Activated T-helper 1 cell treated with anti-CD3 and anti-CD28 coated beads, Interleukin-2, amount 50 U/mL, for 16 hours (primary cell): ENCODE measurements at regions not wholly inside any gene's neighbourhood (a gene's known extent, or its start where the extent isn't known, plus 50 kb on each side); places are given as distances from the start of the nearest gene placed in this dataset.
"Not testable (repeated sequence)": the region's sequence is repeated elsewhere in the genome, so short reads cannot be mapped to it uniquely, and the experiment has no call there.

ENCODE experiments used
- DNase-seq, 2 donors: peaks; one replicate each; pipeline ENCODE4 v3.0.0-alpha.2; 2020; ENCODE audit warnings: low read depth in 1 of 2, low spot score in 1 of 2

- no peak for DNase-seq
Measured at GRCh38 chr22:27238935-27239510, 562.5 kb downstream of the MN1 start.

DNA sequence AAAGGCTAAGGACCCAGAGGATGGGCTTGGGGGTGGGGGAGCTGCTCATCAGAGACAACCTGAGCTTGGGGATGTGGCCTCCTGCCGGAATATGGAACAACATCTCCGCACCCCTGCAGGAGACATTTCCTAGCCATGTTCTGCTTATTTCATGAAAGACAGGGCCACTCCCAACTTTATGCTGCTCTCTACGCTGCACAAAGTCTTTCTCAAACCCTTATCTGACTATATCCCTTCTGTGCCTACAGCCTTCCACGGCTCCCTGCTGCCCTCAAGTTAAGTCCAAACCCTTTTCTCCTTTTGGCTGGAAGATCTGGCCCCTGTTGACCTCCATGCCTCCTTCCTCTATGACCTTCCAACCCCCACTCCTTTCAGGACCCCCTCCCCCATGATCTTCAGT lies 562.0 kb downstream of the MN1 start:
- no peak for DNase-seq

- no peak for DNase-seq
Measured at GRCh38 chr22:27240298-27241075, 561.1 kb downstream of the MN1 start.

- DNase-seq, result no peak
Measured at GRCh38 chr22:27241430-27242321, 559.9 kb downstream of the MN1 start.

DNA sequence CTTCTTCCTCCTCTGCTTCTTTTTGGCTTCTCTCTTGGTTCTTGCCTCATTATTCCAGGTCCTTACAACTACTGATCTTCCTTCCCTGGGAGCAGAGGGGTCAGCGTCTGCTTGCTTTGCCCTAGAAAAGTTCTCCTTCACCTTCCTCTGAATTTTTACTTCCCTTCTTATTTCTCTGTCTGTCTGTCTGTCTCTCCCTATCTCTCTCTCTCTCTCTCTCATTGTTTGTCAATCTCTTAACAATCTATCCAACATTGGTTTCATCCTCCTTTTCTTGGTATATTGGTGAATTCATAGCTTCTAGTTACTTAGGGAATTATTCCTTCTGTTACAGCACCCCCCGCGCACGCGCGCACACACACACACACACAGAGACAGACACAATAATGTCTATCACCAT lies 559.1 kb downstream of the MN1 start:
- no peak for DNase-seq

- DNase-seq, result no peak
Measured at GRCh38 chr22:27242917-27243589, 558.5 kb downstream of the MN1 start.

DNA sequence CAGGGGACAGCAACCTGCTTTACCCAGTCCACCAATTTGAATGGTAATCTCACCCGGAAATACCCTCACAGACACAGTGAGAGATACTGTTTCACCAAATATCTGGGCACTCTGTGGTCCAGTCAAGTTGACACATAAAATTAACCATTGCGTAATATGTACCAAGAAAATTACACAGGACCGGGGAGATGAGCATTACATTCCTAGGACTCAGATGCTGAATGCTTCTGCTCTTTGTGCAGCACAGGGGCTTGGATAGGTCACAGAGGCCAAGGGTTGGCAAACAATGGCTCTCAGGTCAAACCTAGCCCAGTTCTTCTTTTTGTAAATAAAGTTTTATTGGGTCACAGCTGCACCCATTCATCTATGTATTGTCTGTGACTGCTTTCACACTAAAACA lies 557.2 kb downstream of the MN1 start:
- no peak for DNase-seq

GRCh38 chr22:27245056-27245455 lies 556.5 kb downstream of the MN1 start:
- DNase-seq, result no peak

GRCh38 chr22:27246558-27246957 lies 555.0 kb downstream of the MN1 start:
- no peak for DNase-seq

DNA sequence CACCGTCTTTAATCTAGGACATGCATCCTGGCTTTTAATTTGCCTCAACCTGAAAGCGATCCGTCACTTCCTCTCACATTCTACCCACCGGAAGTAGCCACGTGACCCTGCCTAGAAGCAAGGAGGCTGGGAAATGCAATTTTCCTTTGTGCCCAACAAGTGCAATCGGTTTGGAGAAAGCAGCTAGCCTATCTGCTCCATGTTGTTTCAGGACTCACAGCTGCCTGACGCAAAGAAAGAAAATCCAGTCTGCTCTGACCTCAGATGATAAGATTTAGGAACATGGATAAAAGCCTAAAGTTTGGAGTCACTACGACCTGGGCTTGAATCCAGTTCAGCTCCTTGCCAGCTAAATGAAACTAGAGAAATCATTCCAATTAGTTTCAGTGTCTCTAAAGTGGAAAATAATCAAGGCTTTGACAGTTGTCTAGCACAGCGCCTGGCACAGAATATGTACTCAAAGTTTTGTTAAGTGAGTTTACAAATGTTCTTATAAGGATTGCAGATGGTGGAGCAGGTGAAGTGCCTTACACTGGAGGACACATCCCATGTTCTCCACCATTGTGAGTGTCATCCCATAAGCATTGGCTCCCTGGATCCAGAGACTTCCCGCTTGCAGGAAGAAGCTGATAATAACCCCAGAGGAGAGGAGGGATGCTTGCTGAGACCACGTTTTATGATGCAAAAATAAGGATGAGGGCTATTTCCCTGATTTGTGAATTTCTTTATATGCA lies 553.7 kb downstream of the MN1 start:
- no peak for DNase-seq

DNA sequence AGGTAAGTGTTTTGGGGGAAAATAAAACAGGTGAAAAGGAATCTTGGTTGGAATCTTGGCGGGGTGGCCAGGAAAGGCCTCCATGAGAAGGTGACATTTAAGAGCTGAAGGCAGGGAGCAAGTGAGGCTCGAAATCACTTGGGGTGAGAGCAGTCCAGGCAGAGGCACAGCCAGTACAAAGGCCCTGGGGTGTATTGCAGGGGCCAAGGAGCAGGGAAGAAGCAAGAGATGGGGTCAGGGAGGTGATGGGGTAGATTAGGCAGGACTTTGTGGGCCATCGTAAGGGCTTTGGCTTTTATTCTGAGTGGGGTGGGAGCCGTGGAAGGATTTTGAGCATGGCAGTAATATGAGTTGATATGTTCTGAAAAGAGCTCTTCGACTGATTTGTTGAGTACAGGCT lies 551.1 kb downstream of the MN1 start:
- DNase-seq, result no peak

GRCh38 chr22:27250886-27251285 lies 550.7 kb downstream of the MN1 start:
- DNase-seq, result no peak

DNA sequence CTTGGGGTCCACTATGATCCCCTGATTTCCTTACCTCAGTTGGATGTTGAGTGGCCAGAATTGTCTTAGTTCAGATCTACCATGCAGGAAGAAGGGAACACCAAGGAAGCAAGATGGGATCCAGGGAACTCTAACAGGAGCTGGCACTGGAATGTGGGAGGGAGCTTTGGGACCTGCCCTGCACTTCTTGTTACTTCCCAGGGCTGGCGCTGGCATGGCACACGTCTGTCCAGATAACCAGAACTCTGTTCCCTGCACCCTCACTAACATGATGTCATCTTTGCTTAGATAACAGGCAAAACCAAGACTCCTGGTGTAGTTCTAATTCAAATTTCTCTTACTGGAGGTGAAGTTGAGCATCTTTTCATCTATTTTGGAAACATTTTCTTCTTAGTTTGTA lies 550.0 kb downstream of the MN1 start:
- DNase-seq, result no peak

- DNase-seq, result no peak
Measured at GRCh38 chr22:27252282-27253049, 549.1 kb downstream of the MN1 start.

DNA sequence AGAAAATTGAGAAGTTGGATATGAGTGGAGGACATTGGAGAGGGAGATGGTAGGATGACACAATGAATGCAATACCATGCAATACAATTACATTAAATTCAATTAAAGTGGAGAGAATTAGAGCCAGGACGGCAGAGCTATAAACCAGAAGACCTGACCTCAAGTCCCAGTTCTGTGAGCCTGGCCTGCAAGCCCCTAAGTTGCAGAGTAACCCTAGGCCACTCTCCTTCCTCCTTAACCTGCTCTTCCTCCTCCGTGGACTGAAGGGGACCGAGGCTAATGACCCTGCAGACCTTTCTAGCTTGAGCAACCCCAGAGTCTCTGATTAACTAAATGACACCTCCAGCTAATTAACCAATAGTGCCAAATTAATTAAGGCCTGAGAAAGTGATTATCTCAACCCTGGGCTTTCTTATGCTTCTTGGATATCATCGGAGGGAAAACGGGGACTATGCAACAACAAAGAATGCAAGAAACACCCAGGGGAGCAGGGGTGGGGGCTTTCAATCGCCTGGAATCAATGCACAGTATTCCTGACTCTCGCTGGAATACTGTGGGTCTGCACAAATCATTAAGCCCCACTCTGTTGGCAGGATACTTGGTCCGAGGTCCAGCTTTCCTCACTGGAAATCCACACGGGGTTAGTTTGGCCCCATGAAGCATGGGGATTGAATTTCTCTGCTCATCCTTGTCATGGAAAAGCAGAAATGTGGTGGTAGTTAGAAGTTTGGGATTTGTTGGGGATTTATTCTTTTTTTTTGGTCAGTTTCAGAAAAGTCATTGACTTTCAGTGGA lies 548.3 kb downstream of the MN1 start:
- DNase-seq, result no peak

- not testable (repeated sequence) for DNase-seq
Measured at GRCh38 chr22:27254063-27254462, 547.5 kb downstream of the MN1 start.

DNA sequence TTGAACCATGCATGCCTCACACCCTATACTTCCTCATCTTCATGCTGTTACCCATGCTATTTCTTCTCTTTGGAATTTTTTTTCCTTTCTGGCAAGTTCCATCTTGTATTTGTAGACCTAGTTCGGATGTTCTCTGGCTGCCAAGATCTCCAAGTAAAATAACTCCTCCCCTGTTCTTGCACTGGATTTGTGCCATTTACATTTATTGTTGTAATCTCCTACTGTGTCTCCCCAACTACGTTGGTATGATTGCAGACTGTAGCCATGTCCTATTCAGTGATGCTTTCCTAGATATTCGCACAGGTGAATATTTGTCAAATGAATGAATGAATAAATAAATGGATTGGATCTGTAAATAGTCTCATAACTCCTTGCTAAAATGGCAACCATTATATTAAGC lies 546.0 kb downstream of the MN1 start:
- no peak for DNase-seq

DNA sequence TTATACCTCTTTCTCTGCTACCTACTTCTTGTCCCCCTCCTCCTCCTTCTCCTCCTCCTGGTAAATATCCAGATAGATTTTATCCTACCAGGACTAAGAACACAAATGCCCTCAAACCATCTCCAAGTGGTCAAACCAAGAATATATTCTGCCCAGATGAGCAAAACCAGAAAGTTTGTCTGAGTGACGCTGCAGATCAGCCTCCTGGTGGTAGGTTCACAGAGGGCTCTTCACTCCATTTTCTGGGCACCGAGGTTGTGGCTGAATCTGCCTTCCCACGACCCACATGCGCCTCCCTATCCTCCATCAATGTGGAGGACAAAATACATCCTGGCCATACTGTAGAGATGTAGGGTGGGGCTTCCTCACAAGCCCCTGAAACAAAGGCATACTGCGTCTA lies 543.6 kb downstream of the MN1 start:
- no peak for DNase-seq

- DNase-seq, result no peak
Measured at GRCh38 chr22:27258616-27259172, 542.9 kb downstream of the MN1 start.
